GM19395 (cell line): ENCODE measurements at regions not wholly inside any gene's neighbourhood (a gene's known extent, or its start where the extent isn't known, plus 50 kb on each side); places are given as distances from the start of the nearest gene placed in this dataset.

Experiments used
- ATAC-seq: cut with Tn5 transposase; IDR thresholded peaks from one replicate; pipeline ENCODE4 v1.9.1; 2021; ENCODE audit warnings: mild to moderate bottlenecking, moderate library complexity; ENCODE audit not compliant: unreplicated experiment

DNA sequence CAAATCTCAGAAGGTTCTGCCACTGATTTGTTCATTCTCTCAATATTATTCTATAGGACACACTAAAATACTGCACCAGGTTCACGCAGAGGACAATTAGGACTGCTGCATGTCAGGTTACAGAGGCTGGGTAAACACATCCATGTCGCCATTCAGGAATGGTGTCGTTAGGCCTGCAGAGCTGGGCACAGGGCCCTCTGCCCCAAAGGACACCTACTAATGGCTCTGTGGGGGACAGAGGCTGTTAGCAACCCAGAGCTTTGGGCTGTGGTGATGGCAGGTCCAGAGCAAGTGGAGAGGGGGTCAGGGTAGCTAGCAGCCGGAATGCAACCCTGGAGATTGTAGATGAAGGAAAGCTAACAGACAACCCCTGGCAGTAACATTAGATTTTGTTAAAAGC is 115.9 kb downstream of the TTC32 start:
- ATAC-seq: no peak

DNA sequence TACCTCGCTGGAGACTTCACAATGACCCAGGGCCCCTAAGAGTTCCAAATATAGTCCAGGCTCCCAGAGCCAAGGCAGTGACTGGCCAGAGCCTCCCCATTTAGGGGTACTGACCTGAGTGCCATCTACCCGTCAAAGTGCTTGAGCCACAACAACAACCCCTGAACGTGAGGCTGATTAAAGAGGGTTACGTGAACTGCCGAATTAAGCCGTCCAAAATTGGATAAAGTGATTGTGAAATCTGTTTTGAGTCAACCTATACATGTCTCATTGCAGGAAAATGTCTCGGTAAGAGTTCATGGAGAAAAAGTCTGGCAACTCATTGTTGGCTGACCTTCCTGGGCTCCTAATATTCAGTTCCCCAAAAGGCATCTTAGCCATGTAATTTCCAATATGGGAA is 116.3 kb downstream of the TTC32 start:
- no peak for ATAC-seq

DNA sequence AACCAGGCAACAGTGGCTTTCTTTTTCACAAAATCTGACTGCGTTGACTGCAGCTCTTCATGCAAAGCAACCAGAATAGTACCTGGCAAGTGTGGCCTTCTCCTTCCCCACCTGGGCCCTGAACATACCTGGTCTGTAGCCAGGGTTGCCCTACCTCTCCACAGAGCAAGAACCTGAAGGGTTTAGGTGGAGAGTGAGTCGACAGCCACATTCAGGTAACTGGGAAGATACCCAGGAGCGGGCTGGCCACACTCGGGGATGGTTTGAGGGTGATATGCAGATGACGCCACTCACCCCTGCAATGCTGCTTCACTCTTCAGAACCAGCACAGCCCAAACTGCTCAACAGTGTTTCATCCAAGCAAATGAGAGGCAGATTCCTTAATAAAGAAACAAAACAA is 117.3 kb downstream of the TTC32 start:
- no peak for ATAC-seq

DNA sequence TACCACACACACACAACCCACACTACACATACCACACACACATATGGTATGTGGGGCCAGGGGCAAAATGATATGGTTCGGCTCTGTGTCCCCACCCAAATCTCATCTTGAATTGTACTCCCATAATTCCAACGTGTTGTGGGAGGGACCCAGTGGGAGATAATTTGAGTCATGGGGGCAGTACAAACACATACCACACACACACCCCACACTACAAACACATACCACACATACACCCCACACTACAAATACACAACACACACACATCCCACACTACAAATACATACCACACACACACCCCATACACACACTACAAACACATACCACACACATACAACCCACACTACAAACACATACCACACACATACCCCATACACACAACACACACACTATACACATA is 117.8 kb downstream of the TTC32 start:
- no peak for ATAC-seq

DNA sequence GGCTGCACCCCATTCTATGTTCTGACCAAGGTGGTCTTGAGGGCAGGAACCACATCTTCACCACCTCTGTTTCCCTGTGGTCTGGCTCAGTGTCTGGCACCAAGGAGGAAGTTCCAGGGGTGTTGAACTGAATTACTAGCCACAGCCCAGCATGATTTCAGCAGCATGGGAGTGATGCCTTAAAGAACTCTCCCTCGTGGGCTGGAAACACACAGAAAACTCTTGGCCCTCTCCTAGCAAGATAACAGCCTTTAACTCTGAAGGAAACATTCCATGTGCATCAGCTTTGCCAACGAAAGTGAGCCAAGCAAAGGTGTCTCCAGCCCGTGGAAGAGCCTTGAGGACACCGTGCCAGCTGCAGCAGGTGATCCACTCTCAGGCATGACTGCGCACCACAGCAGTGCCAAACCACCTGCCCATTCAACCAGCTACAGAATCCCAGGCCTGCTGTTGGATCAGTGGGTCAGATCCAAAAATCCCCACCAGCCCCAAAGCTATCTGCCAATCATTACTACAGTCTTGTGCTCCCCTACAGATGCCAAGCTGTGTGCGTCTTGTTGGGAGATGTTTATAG is 124.8 kb downstream of the TTC32 start:
- ATAC-seq: no peak

DNA sequence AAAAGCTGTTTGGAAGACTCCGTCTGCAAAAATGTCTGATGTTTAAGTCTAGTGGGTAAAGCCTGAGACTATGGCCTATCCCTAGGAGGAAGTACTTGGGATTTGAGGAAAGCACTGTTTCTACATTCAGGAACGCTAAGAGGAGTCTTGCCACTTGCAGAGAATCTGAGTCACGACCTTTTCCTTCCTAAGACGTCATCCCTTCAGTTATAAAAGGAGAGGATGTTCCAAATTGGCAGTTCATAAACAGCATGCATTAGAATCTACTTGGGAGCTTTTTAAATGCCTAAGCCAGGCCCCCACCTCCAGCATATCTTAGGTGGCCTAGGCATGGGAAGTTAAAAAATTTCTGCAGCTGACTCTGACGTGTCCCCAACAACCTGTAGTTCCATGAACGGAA is 125.9 kb downstream of the TTC32 start:
- no peak for ATAC-seq

DNA sequence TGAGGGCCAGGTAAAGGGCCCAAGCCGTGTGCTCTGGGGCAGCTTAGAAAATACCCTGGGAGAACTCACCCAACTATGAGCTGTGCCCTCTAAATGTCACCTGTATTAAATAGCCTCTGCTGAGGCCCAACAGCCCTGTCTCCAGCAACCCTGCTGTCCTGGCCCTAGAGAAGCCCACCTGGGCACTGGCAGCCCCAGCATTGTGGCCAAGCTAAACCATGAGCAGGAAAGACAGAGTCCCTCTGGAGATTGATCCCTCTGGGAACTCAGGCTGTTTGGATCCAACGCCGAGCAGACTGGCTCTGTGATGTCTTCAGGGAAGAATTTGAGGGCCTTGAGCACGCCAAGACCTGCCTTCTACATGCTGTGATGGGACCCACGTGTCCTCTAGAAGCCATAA is 126.5 kb downstream of the TTC32 start:
- ATAC-seq: no peak

DNA sequence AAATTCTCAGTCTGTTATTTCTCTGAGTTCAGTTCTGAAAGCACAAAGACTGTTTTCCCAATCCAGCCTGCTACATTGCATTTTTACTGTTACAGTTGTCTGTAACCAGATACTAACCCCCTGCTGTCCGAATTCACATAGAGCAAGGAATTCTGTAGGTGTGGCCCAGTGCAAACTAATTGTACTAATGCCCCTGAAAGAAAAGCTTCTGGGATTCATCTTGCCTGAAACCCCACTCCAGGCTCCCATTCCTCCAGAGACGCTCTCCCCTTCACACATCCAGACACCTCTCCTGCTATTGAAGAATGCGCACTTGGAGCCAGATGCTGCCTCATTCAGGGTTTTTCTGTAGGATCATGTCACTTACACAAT is 127.0 kb downstream of the TTC32 start:
- ATAC-seq: no peak

DNA sequence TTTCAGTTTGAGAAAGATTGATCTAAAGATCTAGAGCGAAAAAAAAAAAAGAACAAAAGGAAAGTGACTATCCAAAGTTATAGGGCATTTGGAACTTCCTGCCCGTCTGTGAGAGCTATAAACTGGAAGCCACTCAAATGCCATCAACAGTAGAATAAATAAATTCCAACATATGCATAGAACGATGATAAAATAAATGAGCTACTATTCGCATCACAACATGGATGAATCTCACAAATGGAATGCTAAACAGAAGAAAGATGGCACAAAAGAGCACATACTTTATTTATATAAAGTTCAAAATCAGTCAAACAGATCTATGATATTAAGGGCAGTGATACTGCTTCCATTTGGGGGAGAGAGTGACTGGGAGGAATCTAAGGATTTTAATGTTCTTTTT is 128.8 kb downstream of the TTC32 start:
- ATAC-seq: no peak

DNA sequence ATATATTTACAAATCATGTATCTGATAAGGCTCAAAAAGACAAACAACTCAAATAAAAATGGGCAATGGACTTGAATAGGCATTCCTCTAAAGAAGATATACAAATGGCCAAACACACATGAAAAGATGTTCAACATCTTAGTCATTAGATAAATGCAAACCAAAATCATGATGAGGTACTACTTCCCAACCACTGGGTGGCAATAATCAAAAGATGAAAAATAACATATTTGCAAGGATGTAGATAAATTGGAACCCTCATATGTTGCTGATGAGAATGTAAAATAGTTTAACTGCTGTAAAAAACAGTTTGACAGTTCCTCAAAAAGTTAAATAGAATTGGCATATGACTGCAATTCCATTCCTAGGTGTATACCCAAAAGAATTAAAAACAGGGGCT is 132.3 kb downstream of the TTC32 start:
- no peak for ATAC-seq

DNA sequence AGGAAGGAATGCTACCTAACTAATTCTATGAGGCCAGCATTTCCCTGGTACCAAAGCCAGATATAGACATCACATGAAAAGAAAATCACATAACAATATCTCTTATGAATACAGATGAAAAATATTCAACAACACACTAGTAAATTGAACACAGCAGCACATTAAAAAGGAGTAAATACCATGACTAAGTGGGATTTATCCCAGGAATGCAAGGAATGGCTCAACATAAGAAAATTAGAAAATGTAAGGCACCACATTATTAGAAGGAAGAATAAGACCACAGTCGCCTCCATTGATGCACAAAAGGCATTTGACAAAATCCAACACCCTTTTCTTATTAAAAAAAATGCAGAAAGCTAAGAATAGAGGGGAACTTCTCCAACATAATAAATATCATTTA is 133.9 kb downstream of the TTC32 start:
- ATAC-seq: no peak

DNA sequence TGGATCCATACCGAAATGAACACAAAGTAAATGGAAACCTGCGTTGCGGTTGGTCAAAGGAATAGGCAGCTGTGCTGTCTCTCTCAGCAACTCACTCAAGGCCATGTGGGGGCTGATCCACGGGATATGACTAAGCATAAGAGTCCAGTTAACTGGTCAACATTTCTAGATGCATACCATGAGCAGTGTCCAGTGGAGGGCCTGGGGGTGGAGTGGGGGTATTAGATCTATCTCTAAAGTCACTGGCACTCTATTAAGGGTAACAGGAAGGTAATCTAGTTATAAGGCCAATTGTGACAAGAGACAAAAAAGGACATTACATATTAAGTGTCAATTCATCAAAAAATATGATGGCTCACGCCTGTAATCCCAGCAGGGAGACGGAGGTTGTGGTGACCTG is 136.8 kb downstream of the TTC32 start:
- ATAC-seq: no peak

DNA sequence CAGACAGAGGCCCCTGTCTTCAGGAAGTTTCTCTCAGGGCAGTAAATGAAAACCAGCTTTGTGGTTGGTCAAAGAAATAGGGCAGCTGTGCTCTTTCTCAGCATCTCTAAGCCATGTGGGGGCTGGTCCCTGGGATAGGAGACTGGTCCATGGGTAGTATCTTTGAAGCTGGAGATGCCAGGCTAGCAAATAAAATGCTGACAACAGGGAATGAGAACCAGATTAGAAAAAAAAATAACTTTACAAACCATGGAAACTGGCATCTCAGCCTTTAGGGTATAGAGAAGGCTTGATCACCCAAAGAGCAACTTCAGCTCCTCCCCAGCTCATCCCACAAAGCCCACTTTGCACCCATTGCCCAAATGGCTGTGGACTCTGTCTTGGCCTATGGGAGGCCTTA is 138.1 kb downstream of the TTC32 start:
- ATAC-seq: no peak

DNA sequence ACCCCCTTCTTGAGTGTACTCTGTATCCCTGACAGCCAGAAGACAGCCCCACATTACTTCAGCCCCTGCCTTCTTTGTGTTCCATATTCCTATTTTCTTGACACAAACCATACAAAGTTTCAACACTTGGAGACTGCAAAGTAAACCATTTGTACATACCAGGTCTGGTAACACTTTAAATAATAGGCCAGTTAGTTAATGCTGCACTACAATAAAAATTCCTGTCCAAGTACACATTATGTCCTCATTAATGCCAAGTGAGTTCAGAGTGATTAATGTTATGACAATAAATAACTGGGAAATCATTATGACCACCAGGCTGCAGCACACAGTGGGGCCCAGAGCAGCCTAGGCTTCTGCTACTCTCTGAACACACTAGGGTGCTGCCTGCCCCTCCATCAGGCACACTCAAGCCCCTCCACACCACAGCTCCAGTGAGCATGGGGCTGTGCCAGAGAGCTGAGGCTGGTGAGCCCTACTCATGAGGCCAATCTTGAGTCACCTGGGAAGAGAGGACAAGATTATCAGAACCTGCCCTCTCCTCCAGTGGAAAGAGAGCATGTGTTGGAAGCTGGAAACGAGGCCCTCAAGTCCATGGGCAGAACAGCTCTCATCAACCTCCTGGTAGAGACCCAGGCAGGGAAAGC is 138.7 kb downstream of the TTC32 start:
- ATAC-seq: no peak

DNA sequence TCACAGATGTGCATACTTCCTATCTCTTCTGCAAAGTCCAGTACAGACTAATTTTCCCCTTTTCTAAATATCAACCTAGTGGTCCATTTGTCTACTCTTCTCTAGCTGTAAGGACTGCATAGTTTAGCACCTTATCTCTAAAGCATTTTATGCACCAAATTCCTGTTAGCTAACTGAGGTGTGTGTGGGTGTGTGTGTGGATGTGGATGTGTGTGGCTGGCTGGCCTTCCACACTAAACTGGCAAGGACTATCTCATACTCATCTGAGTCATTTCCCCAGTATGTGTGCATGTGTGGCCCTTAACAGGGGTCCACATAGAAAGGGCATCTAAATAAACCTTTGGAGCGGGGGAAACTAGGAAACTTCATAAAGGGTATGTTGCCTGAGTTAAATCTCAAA is 139.6 kb downstream of the TTC32 start:
- no peak for ATAC-seq

DNA sequence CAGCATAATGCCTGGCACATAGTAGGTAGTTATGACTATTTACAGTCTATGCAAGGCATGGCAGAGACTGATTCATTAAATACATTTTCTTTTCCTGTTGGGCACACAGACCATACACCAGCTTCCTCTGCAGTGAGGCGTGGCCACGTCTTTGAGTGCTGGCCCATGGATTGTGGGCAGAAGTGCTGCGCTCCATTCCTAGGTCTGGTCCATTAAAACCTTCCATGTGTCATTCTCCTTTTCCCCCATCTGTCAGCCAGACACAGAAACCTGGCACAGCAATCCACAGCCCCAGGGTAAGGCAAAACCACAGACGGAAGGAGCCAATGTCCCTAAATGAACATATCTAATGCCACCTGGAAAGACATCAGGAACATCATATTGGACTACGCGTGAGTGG is 141.9 kb downstream of the TTC32 start:
- ATAC-seq: no peak

DNA sequence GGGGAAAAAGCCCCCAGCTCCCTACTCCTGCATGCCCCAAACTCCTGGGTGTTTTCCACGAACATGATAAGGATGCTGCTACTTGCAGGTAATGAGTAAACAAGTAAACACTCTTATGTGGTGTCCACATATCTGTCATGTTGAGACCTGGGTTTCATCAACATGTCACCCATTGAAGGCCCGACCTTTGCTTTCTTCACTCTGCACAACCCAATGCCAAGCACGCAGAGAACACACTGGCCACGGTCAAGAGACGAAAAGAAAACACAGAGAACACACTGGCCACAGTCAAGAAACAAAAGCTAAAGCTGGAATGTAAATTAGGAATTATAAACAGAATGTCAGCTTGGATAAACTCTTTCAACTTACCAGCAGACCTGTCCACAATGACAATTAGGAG is 143.1 kb downstream of the TTC32 start:
- no peak for ATAC-seq

DNA sequence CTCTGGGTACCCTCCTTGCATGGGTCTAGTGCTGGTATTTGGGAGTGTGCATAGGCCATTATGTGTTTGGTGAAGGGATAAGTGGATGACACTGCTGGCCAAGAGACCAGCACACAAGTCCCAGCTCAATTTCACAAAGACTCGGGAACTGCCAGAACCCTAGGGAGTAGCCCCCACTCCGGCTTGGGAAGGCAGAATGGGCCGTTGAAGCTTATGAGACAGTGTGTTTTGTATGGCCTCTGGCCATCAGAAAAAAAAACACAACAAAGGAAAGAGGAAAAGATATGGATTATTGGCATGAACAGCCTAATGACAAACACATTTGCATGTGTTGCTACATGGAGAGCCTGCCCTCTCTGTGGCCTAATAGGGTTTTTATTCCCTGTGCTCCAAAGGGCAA is 144.2 kb downstream of the TTC32 start:
- ATAC-seq: no peak

DNA sequence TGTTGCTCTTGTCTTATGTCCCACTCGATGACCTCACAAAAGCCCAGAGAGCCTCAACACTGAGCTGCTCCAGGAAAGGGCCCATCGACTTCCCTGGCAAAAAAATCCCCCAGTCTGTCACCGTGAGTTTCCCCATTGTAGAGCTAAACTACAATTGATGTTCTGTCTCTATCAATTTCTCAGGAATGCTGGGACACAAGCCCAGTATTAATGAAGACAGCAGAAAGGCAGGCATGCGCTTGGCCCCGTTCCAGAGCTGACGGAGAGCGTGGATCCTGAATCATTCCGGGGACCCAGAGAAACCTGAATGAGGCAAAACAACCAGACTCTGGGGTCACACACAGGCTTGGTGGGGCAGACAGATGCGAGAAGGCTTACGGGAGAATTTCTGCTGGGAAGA is 146.9 kb downstream of the TTC32 start:
- ATAC-seq: no peak

DNA sequence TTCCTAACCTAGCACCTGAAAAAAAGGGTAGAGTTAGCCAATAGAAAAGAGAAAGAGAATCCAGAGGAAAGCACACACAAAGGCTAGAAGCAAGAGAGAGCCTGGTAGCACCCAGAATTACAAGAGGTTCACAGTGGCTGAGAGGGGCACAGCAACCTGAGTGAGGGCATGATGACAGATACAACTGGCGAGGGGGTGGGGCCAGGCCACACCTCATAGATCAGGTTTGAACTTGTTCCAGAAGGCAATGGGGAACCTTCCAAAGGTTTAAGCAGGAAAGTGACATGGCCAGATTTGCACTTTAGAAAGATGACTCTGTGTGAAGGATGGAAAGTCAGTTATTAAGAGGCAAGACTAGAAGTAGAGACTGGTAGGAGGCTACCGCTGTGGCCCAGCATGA is 148.0 kb downstream of the TTC32 start:
- no peak for ATAC-seq

DNA sequence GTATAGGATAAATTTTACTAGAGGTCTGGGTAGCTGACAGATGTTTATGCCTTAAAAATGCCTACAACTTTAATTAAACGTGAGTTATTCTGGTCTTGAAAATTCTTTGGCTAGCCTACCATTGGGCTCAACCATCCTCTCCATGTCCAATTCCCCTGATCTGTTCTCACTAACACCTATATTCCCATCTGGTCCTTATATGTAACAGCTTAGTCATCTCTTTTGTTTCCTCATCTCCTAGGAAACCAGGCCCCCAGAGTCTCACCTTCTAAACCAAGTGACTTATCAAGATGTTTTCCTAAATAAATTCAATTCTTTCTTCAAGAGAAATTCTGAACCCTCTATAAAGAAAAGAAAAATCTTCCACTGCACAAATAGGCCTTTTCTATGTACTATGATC is 148.5 kb downstream of the TTC32 start:
- no peak for ATAC-seq

DNA sequence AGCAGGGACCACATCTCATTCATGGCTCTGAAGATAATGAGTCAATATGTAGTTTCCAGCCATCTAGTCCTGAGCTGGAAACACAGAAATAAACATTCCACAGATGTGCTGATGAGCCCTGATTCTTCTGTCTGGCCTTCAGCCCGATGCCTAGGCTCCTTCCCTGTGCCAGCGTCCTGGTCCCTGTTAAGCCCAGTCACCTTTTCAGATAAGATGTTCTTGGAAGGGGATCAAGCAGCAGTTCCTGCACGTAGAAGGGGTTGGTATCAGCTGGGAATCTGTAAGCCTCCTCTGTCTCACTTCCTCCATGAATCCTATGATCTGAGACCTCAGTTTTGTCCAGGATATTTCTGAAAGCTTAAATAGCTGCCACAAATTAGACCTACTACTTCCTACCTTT is 149.3 kb downstream of the TTC32 start:
- ATAC-seq: no peak

DNA sequence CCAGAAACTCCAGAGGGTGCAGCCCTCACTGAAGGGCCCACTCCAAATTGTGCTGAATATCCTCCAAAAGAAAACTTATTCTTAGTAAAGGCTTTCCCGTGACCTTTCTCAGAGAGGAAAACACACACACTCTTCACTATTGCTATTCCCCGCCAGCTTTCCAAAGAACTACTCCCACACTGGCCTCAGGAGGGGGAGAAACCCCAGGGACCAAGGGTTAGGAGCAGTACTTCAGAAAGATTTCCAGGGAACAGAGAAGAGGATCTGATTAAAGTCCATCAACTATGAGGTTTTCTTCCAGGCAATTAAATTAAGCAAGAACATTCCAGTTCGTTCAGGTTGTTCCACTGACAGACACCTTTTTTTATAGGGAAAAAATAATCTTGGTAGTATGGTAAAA is 150.2 kb downstream of the TTC32 start:
- ATAC-seq: no peak
